ENCODE measurements at regions not wholly inside any gene's neighbourhood (a gene's known extent, or its start where the extent isn't known, plus 50 kb on each side); places are given as distances from the start of the nearest gene placed in this dataset.

- no peak overlapping the region for H3K27ac ChIP-seq (ENCODE audit: low read depth in 1 of 2, low read length in 2 of 2)
- TF ChIP-seq, protein P1, sequence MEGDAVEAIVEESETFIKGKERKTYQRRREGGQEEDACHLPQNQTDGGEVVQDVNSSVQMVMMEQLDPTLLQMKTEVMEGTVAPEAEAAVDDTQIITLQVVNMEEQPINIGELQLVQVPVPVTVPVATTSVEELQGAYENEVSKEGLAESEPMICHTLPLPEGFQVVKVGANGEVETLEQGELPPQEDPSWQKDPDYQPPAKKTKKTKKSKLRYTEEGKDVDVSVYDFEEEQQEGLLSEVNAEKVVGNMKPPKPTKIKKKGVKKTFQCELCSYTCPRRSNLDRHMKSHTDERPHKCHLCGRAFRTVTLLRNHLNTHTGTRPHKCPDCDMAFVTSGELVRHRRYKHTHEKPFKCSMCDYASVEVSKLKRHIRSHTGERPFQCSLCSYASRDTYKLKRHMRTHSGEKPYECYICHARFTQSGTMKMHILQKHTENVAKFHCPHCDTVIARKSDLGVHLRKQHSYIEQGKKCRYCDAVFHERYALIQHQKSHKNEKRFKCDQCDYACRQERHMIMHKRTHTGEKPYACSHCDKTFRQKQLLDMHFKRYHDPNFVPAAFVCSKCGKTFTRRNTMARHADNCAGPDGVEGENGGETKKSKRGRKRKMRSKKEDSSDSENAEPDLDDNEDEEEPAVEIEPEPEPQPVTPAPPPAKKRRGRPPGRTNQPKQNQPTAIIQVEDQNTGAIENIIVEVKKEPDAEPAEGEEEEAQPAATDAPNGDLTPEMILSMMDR (IDR thresholded peaks at IDR 0.05), result no peak
- no peak for ATAC-seq (ENCODE audit: poor library complexity)
- H3K4me1 ChIP-seq (ENCODE audit: insufficient read depth, low read length), result no peaks in the 10 kb centered on the region
- no peak overlapping the region for H3K4me3 ChIP-seq (ENCODE audit: low read length)
- Mint-ChIP-seq H3K36me3 (ENCODE audit: low read depth) (no peaks in the 10 kb centered on the region), H3K9me3 (no peaks in the 10 kb centered on the region), H3K4me1 (ENCODE audit: low read depth) (no peaks in the 10 kb centered on the region), H3K27ac (no peak overlapping the region), H3K4me3 (no peak overlapping the region), H3K27me3 (peaks cover 18% of the 10 kb centered on the region)
- intact Hi-C loops (cut with DNase I, micrococcal nuclease), result no loop called here
- CTCF ChIA-PET, result no interaction called here
- no peak for DNase-seq
- no peaks in the 10 kb centered on the region for H3K9me3 ChIP-seq (ENCODE audit: control insufficient read depth in 1 of 2, insufficient read depth in 1 of 2, low read length in 2 of 2)
- POLR2A ChIA-PET, result no interaction called here
- no peaks in the 10 kb centered on the region for H3K36me3 ChIP-seq (ENCODE audit: insufficient read depth, low read length)
- H3K27me3 ChIP-seq (ENCODE audit: control insufficient read depth in 1 of 2, insufficient read depth in 2 of 2, low read length in 2 of 2), result no peaks in the 10 kb centered on the region
These were observed 157.1 kb downstream of the BLID start for GRCh38 chr11:121958971-121959325.

- Mint-ChIP-seq H3K27ac (no peak overlapping the region), H3K36me3 (ENCODE audit: low read depth) (no peaks in the 10 kb centered on the region), H3K4me1 (ENCODE audit: low read depth) (no peaks in the 10 kb centered on the region), H3K27me3 (peaks cover 18% of the 10 kb centered on the region), H3K4me3 (no peak overlapping the region), H3K9me3 (no peaks in the 10 kb centered on the region)
- H3K36me3 ChIP-seq (ENCODE audit: insufficient read depth, low read length), result no peaks in the 10 kb centered on the region
- TF ChIP-seq, protein P1 (IDR thresholded peaks at IDR 0.05), result no peak
- H3K4me1 ChIP-seq (ENCODE audit: insufficient read depth, low read length), result no peaks in the 10 kb centered on the region
- POLR2A ChIA-PET, result no interaction called here
- ATAC-seq (ENCODE audit: poor library complexity) (no peak), DNase-seq (no peak)
- no peak overlapping the region for H3K27ac ChIP-seq (ENCODE audit: low read depth in 1 of 2, low read length in 2 of 2)
- H3K27me3 ChIP-seq (ENCODE audit: control insufficient read depth in 1 of 2, insufficient read depth in 2 of 2, low read length in 2 of 2), result no peaks in the 10 kb centered on the region
- no peaks in the 10 kb centered on the region for H3K9me3 ChIP-seq (ENCODE audit: control insufficient read depth in 1 of 2, insufficient read depth in 1 of 2, low read length in 2 of 2)
- intact Hi-C loops (cut with DNase I, micrococcal nuclease), result no loop called here
- no peak overlapping the region for H3K4me3 ChIP-seq (ENCODE audit: low read length)
- CTCF ChIA-PET, result no interaction called here
These were observed 157.6 kb downstream of the BLID start for GRCh38 chr11:121958323-121958970.

DNA sequence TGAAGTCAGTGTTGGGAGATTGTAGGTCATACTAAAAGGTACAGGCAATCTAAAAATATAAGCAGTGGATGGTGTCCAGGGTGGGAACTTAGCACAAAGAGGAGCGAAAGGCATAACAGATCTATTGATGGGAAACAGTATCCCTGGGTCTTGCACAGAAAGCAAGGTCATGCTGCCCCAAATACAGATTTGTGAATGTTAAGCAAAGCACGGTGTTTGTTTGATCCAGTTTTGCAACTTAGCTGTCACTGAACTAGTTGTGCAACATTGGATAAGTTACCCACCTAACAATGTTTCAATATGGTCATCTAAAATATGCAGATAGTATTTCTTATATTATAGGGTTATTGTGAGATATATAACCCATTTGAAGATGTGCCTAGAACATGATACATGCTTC, 162.9 kb downstream of the BLID start:
- ChIA-PET POLR2A (no interaction called here), CTCF (no interaction called here)
- no peaks in the 10 kb centered on the region for H3K9me3 Mint-ChIP-seq
- H3K9me3 ChIP-seq (ENCODE audit: control insufficient read depth in 1 of 2, insufficient read depth in 1 of 2, low read length in 2 of 2), result no peaks in the 10 kb centered on the region
- DNase-seq (no peak), ATAC-seq (ENCODE audit: poor library complexity) (no peak)
- no peak overlapping the region for H3K4me3 ChIP-seq (ENCODE audit: low read length)
- H3K36me3 ChIP-seq (ENCODE audit: insufficient read depth, low read length), result no peaks in the 10 kb centered on the region
- H3K27ac ChIP-seq (ENCODE audit: low read depth in 1 of 2, low read length in 2 of 2), result no peak overlapping the region
- H3K27me3 ChIP-seq (ENCODE audit: control insufficient read depth in 1 of 2, insufficient read depth in 2 of 2, low read length in 2 of 2), result no peaks in the 10 kb centered on the region
- no peaks in the 10 kb centered on the region for H3K36me3 Mint-ChIP-seq (ENCODE audit: low read depth)
- H3K4me3 Mint-ChIP-seq, result no peak overlapping the region
- intact Hi-C loops (cut with DNase I, micrococcal nuclease), result no loop called here
- no peak overlapping the region for H3K27ac Mint-ChIP-seq
- no peaks in the 10 kb centered on the region for H3K4me1 Mint-ChIP-seq (ENCODE audit: low read depth)
- TF ChIP-seq, protein P1 (IDR thresholded peaks at IDR 0.05), result no peak
- peaks cover 31% of the 10 kb centered on the region for H3K27me3 Mint-ChIP-seq
- H3K4me1 ChIP-seq (ENCODE audit: insufficient read depth, low read length), result no peaks in the 10 kb centered on the region
